ENCODE measurements at regions not wholly inside any gene's neighbourhood (a gene's known extent, or its start where the extent isn't known, plus 50 kb on each side); places are given as distances from the start of the nearest gene placed in this dataset.

DNA sequence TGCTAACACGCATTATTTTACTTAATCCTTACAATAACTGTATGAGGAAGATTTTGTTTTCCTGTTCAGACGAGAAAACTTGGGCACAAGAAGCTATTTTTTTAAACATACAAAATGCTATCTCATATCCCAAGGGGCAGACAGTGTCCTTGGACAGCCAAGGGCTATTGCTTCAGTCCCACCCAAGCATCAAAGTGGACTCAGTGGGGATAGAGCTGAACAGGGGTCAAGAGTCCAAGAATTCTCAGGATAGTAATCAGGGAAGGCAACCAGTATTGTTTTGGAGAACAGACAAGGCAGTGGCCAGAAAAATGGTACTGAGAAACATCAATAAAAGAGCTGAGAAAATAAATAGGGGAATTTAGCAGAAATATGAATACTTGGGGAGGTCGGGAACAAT lies 465.7 kb downstream of the PLPP3 start:
- TF ChIP-seq POLR2A (IDR thresholded peaks at IDR 0.05): no peak
- TF ChIP-seq, protein P1, sequence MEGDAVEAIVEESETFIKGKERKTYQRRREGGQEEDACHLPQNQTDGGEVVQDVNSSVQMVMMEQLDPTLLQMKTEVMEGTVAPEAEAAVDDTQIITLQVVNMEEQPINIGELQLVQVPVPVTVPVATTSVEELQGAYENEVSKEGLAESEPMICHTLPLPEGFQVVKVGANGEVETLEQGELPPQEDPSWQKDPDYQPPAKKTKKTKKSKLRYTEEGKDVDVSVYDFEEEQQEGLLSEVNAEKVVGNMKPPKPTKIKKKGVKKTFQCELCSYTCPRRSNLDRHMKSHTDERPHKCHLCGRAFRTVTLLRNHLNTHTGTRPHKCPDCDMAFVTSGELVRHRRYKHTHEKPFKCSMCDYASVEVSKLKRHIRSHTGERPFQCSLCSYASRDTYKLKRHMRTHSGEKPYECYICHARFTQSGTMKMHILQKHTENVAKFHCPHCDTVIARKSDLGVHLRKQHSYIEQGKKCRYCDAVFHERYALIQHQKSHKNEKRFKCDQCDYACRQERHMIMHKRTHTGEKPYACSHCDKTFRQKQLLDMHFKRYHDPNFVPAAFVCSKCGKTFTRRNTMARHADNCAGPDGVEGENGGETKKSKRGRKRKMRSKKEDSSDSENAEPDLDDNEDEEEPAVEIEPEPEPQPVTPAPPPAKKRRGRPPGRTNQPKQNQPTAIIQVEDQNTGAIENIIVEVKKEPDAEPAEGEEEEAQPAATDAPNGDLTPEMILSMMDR (IDR thresholded peaks at IDR 0.05 in 8 of 11, conservative IDR thresholded peaks at IDR 0.05 in 3 of 11): no peak
